Ishikawa (cell line): ENCODE measurements at regions not wholly inside any gene's neighbourhood (a gene's known extent, or its start where the extent isn't known, plus 50 kb on each side); places are given as distances from the start of the nearest gene placed in this dataset.

Experiments
- CEBPB ChIP-seq: IDR thresholded peaks from 2 replicates; pipeline ENCODE4 v1.6.1; 2012
- CREB1 ChIP-seq: IDR thresholded peaks from 2 replicates; pipeline ENCODE4 v1.6.1; 2012; ENCODE audit warnings: low read depth
- EP300 ChIP-seq: IDR thresholded peaks from 2 replicates; pipeline ENCODE4 v1.6.1; 2012; ENCODE audit warnings: borderline replicate concordance
- NFIC ChIP-seq: IDR thresholded peaks from 2 replicates; pipeline ENCODE4 v1.6.1; 2012
- RAD21 ChIP-seq: IDR thresholded peaks from 2 replicates; pipeline ENCODE4 v1.6.1; 2012; ENCODE audit warnings: low read depth
- TEAD4 ChIP-seq: IDR thresholded peaks from 2 replicates; pipeline ENCODE4 v1.6.1; 2012
- YY1 ChIP-seq: IDR thresholded peaks from 2 replicates; pipeline ENCODE4 v1.6.1; 2012; ENCODE audit warnings: low read depth
- ZBTB7A ChIP-seq: IDR thresholded peaks from 2 replicates; pipeline ENCODE4 v1.6.1; 2012; ENCODE audit warnings: low read depth
- TF ChIP-seq, protein P1 (sequence below): IDR thresholded peaks from 2 replicates; pipeline ENCODE4 v1.6.1; 2012; ENCODE audit warnings: low read depth, mild to moderate bottlenecking
- TF ChIP-seq, protein P2 (sequence below): IDR thresholded peaks from 2 replicates; pipeline ENCODE4 v1.6.1; 2012

DNA sequence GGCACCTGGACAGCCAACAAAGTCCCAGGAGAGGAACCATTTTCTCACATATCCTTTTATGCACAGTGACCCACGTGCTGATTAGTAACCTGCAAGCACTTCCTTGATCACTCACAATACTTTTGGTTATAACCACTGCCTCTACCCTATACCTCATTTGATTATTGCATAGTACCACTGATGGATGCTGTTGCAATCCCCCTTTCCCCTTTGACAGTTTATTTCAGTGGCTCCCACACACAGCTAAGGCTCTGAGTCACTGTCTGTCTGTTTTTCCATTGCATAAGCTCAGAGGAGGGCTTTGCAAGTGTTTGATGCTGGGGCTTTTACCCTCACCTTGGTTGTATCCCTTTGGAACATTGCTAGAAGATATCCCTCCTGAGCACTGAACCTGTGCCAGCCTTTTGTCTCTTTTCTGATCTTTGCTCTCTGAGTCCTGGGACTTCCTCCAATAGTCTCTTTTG, 101.7 kb upstream of the RBBP8 start:
- no peak for TF ChIP-seq RAD21
- TF ChIP-seq EP300: no peak
- TF ChIP-seq, protein P1, sequence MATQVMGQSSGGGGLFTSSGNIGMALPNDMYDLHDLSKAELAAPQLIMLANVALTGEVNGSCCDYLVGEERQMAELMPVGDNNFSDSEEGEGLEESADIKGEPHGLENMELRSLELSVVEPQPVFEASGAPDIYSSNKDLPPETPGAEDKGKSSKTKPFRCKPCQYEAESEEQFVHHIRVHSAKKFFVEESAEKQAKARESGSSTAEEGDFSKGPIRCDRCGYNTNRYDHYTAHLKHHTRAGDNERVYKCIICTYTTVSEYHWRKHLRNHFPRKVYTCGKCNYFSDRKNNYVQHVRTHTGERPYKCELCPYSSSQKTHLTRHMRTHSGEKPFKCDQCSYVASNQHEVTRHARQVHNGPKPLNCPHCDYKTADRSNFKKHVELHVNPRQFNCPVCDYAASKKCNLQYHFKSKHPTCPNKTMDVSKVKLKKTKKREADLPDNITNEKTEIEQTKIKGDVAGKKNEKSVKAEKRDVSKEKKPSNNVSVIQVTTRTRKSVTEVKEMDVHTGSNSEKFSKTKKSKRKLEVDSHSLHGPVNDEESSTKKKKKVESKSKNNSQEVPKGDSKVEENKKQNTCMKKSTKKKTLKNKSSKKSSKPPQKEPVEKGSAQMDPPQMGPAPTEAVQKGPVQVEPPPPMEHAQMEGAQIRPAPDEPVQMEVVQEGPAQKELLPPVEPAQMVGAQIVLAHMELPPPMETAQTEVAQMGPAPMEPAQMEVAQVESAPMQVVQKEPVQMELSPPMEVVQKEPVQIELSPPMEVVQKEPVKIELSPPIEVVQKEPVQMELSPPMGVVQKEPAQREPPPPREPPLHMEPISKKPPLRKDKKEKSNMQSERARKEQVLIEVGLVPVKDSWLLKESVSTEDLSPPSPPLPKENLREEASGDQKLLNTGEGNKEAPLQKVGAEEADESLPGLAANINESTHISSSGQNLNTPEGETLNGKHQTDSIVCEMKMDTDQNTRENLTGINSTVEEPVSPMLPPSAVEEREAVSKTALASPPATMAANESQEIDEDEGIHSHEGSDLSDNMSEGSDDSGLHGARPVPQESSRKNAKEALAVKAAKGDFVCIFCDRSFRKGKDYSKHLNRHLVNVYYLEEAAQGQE: no peak
- TF ChIP-seq CEBPB: 0 out of 2 replicates have a peak, but pooled peaks have one; percentile 32
- no peak for TF ChIP-seq YY1
- TF ChIP-seq NFIC: no peak
- no peak for TF ChIP-seq CREB1
- TF ChIP-seq ZBTB7A: no peak
- TF ChIP-seq, protein P2, sequence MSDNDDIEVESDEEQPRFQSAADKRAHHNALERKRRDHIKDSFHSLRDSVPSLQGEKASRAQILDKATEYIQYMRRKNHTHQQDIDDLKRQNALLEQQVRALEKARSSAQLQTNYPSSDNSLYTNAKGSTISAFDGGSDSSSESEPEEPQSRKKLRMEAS: 0 out of 2 replicates have a peak, but pooled peaks have one; percentile 32
- TF ChIP-seq TEAD4: no peak
